Esophagus squamous epithelium (tissue), 4 donors: ENCODE measurements at regions not wholly inside any gene's neighbourhood (a gene's known extent, or its start where the extent isn't known, plus 50 kb on each side); places are given as distances from the start of the nearest gene placed in this dataset.

Source experiments
- CTCF ChIP-seq, 6 experiments: fragments of 450-650 bp in 4 of 6; fragments of 200-600 bp in 2 of 6; sonication (generic) in 2 of 6; IDR thresholded peaks; one replicate each; pipeline ENCODE4 v1.5.1; 2016 to 2019; ENCODE audit warnings: antibody characterized with exemption in 6 of 6, mild to moderate bottlenecking in 4 of 6, moderate library complexity in 4 of 6
- POLR2A ChIP-seq, 4 donors: fragments of 450-650 bp; IDR thresholded peaks; one replicate each; pipeline ENCODE4 v1.6.1; 2017; ENCODE audit warnings: antibody characterized with exemption in 4 of 4, mild to moderate bottlenecking in 4 of 4, moderate library complexity in 3 of 4

- no peak for TF ChIP-seq CTCF (IDR thresholded peaks at IDR 0.05)
- no peak for TF ChIP-seq POLR2A (IDR thresholded peaks at IDR 0.05)
Measured at GRCh38 chr2:211306929-211307328, 750.5 kb downstream of the CPS1 start.
